SK-N-SH treated with all-trans-retinoic acid at 6 μM for 48 hours (cell line): ENCODE measurements at regions not wholly inside any gene's neighbourhood (a gene's known extent, or its start where the extent isn't known, plus 50 kb on each side); places are given as distances from the start of the nearest gene placed in this dataset.

Experiments
- ATAC-seq: fragments of 200-7000 bp; cut with Tn5 transposase; 3 replicates; pipeline ENCODE4 v1.9.1; 2020; ENCODE audit warnings: mild to moderate bottlenecking, moderate library complexity
- ARNTL ChIP-seq: fragments of 450-650 bp; formaldehyde crosslinking; IDR thresholded peaks from 2 replicates; pipeline ENCODE4 v1.5.0; 2020; ENCODE audit warnings: low read depth, mild to moderate bottlenecking, moderate library complexity, borderline replicate concordance
- BACH2 ChIP-seq: fragments of 250-450 bp; sonication (Bioruptor Pico); IDR thresholded peaks from 2 replicates; pipeline ENCODE4 v1.9.0; 2021; ENCODE audit warnings: mild to moderate bottlenecking, borderline replicate concordance
- CSDC2 ChIP-seq: fragments of 250-450 bp; sonication (Bioruptor Pico); IDR thresholded peaks from 2 replicates; pipeline ENCODE4 v1.5.0; 2020; ENCODE audit warnings: mild to moderate bottlenecking, moderate library complexity
- CSRNP3 ChIP-seq: fragments of 250-450 bp; sonication (Bioruptor Pico); IDR thresholded peaks from 2 replicates; pipeline ENCODE4 v1.5.1; 2021; ENCODE audit warnings: mild to moderate bottlenecking, moderate library complexity
- ESRRG ChIP-seq: fragments of 250-450 bp; sonication (Bioruptor Pico); IDR thresholded peaks from 2 replicates; pipeline ENCODE4 v1.6.1; 2021; ENCODE audit warnings: mild to moderate bottlenecking
- GLIS3 ChIP-seq: fragments of 250-450 bp; sonication (Bioruptor Pico); IDR thresholded peaks from 2 replicates; pipeline ENCODE4 v1.5.0; 2020; ENCODE audit warnings: mild to moderate bottlenecking, moderate library complexity
- ISL1 ChIP-seq: fragments of 250-450 bp; sonication (Bioruptor Pico); IDR thresholded peaks from 2 replicates; pipeline ENCODE4 v2.1.2; 2022; ENCODE audit warnings: mild to moderate bottlenecking, moderate library complexity
- OSR1 ChIP-seq: fragments of 250-450 bp; sonication (Bioruptor Pico); IDR thresholded peaks from 2 replicates; pipeline ENCODE4 v1.8.0; 2022; ENCODE audit warnings: moderate library complexity, mild to moderate bottlenecking, inconsistent platforms
- PATZ1 ChIP-seq: fragments of 250-450 bp; sonication (Bioruptor Pico); IDR thresholded peaks from 2 replicates; pipeline ENCODE4 v1.8.0; 2020; ENCODE audit warnings: mild to moderate bottlenecking, moderate library complexity, borderline replicate concordance
- PPARA ChIP-seq: fragments of 250-450 bp; sonication (Bioruptor Pico); IDR thresholded peaks from 2 replicates; pipeline ENCODE4 v1.5.0; 2020; ENCODE audit warnings: mild to moderate bottlenecking, borderline replicate concordance
- RARB ChIP-seq: fragments of 250-450 bp; sonication (Bioruptor Pico); IDR thresholded peaks from 2 replicates; pipeline ENCODE4 v1.8.0; 2021; ENCODE audit warnings: mild to moderate bottlenecking, moderate library complexity
- SNAI2 ChIP-seq: fragments of 250-450 bp; sonication (Bioruptor Pico); IDR thresholded peaks from 2 replicates; pipeline ENCODE4 v1.5.0; 2020; ENCODE audit warnings: mild to moderate bottlenecking, moderate library complexity
- TCF4 ChIP-seq: fragments of 250-450 bp; sonication (Bioruptor Pico); IDR thresholded peaks from 2 replicates; pipeline ENCODE4 v1.8.0; 2021; ENCODE audit warnings: mild to moderate bottlenecking, moderate library complexity, borderline replicate concordance
- TOX ChIP-seq: fragments of 250-450 bp; sonication (Bioruptor Pico); IDR thresholded peaks from 2 replicates; pipeline ENCODE4 v1.8.0; 2021; ENCODE audit warnings: mild to moderate bottlenecking, moderate library complexity, borderline replicate concordance
- ZC3H10 ChIP-seq: fragments of 250-450 bp; sonication (Bioruptor Pico); IDR thresholded peaks from 2 replicates; pipeline ENCODE4 v1.5.1; 2021; ENCODE audit warnings: mild to moderate bottlenecking, moderate library complexity
- ZFP3 ChIP-seq: fragments of 250-450 bp; sonication (Bioruptor Pico); IDR thresholded peaks from 2 replicates; pipeline ENCODE4 v1.5.0; 2020; ENCODE audit warnings: mild to moderate bottlenecking, moderate library complexity
- ZFP30 ChIP-seq: fragments of 450-650 bp; formaldehyde crosslinking; IDR thresholded peaks from 2 replicates; pipeline ENCODE4 v1.5.0; 2022; ENCODE audit warnings: mild to moderate bottlenecking, moderate library complexity
- ZNF565 ChIP-seq: fragments of 450-650 bp; formaldehyde crosslinking; conservative IDR thresholded peaks from 2 replicates; pipeline ENCODE4 v1.5.0; 2020; ENCODE audit warnings: low read depth, mild to moderate bottlenecking, moderate library complexity
- ZNF70 ChIP-seq: fragments of 450-650 bp; formaldehyde crosslinking; IDR thresholded peaks from 2 replicates; pipeline ENCODE4 v1.5.0; 2020; ENCODE audit warnings: mild to moderate bottlenecking, moderate library complexity
- ZNF8 ChIP-seq: fragments of 450-650 bp; formaldehyde crosslinking; IDR thresholded peaks from 2 replicates; pipeline ENCODE4 v1.5.0; 2020; ENCODE audit warnings: mild to moderate bottlenecking, moderate library complexity
- TF ChIP-seq, protein P1 (sequence below): fragments of 250-450 bp; sonication (Bioruptor Pico); IDR thresholded peaks from 2 replicates; pipeline ENCODE4 v1.5.1; 2020; ENCODE audit warnings: low read depth, mild to moderate bottlenecking, moderate library complexity
- TF ChIP-seq, protein P2 (sequence below): fragments of 250-450 bp; sonication (Bioruptor Pico); IDR thresholded peaks from 2 replicates; pipeline ENCODE4 v1.8.0; 2021; ENCODE audit warnings: low read depth, mild to moderate bottlenecking, moderate library complexity, borderline replicate concordance
- TF ChIP-seq, protein P3 (sequence below): fragments of 250-450 bp; sonication (Bioruptor Pico); IDR thresholded peaks from 2 replicates; pipeline ENCODE4 v1.5.0; 2020; ENCODE audit warnings: mild to moderate bottlenecking, moderate library complexity

- TF ChIP-seq ZNF8 (no peak), OSR1 (CRISPR knock-in tag) (no peak), TOX (CRISPR knock-in tag) (no peak), ISL1 (CRISPR knock-in tag) (no peak), ESRRG (CRISPR knock-in tag) (no peak), CSRNP3 (CRISPR knock-in tag) (no peak), GLIS3 (CRISPR knock-in tag) (no peak), PATZ1 (CRISPR knock-in tag) (no peak), BACH2 (CRISPR knock-in tag) (no peak), ARNTL (CRISPR knock-in tag) (no peak), TCF4 (CRISPR knock-in tag) (no peak), PPARA (CRISPR knock-in tag) (no peak), ZC3H10 (no peak), ZNF70 (CRISPR knock-in tag) (no peak), CSDC2 (no peak), SNAI2 (CRISPR knock-in tag) (no peak)
- TF ChIP-seq, protein P1, sequence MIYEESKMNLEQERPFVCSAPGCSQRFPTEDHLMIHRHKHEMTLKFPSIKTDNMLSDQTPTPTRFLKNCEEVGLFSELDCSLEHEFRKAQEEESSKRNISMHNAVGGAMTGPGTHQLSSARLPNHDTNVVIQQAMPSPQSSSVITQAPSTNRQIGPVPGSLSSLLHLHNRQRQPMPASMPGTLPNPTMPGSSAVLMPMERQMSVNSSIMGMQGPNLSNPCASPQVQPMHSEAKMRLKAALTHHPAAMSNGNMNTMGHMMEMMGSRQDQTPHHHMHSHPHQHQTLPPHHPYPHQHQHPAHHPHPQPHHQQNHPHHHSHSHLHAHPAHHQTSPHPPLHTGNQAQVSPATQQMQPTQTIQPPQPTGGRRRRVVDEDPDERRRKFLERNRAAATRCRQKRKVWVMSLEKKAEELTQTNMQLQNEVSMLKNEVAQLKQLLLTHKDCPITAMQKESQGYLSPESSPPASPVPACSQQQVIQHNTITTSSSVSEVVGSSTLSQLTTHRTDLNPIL (CRISPR knock-in tag) = no peak
- TF ChIP-seq, protein P2, sequence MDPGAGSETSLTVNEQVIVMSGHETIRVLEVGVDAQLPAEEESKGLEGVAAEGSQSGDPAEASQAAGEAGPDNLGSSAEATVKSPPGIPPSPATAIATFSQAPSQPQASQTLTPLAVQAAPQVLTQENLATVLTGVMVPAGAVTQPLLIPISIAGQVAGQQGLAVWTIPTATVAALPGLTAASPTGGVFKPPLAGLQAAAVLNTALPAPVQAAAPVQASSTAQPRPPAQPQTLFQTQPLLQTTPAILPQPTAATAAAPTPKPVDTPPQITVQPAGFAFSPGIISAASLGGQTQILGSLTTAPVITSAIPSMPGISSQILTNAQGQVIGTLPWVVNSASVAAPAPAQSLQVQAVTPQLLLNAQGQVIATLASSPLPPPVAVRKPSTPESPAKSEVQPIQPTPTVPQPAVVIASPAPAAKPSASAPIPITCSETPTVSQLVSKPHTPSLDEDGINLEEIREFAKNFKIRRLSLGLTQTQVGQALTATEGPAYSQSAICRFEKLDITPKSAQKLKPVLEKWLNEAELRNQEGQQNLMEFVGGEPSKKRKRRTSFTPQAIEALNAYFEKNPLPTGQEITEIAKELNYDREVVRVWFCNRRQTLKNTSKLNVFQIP (CRISPR knock-in tag) = no peak
- ATAC-seq = no peak
These were observed 1261.6 kb upstream of the NXPH2 start for GRCh38 chr2:140041811-140042210.

GRCh38 chr2:140041239-140041638 lies 1261.0 kb upstream of the NXPH2 start:
- ATAC-seq = no peak
- TF ChIP-seq ZNF565 (CRISPR knock-in tag) = no peak
- no peak for TF ChIP-seq ZFP3 (CRISPR knock-in tag)
- TF ChIP-seq PPARA (CRISPR knock-in tag) = no peak
- TF ChIP-seq ESRRG (CRISPR knock-in tag) = no peak
- TF ChIP-seq GLIS3 (CRISPR knock-in tag) = no peak
- TF ChIP-seq TCF4 (CRISPR knock-in tag) = no peak
- no peak for TF ChIP-seq BACH2 (CRISPR knock-in tag)
- no peak for TF ChIP-seq ISL1 (CRISPR knock-in tag)
- no peak for TF ChIP-seq ZNF70 (CRISPR knock-in tag)
- TF ChIP-seq ZFP30 (CRISPR knock-in tag) = no peak
- TF ChIP-seq TOX (CRISPR knock-in tag) = no peak
- TF ChIP-seq ZNF8 = no peak
- TF ChIP-seq, protein P3, sequence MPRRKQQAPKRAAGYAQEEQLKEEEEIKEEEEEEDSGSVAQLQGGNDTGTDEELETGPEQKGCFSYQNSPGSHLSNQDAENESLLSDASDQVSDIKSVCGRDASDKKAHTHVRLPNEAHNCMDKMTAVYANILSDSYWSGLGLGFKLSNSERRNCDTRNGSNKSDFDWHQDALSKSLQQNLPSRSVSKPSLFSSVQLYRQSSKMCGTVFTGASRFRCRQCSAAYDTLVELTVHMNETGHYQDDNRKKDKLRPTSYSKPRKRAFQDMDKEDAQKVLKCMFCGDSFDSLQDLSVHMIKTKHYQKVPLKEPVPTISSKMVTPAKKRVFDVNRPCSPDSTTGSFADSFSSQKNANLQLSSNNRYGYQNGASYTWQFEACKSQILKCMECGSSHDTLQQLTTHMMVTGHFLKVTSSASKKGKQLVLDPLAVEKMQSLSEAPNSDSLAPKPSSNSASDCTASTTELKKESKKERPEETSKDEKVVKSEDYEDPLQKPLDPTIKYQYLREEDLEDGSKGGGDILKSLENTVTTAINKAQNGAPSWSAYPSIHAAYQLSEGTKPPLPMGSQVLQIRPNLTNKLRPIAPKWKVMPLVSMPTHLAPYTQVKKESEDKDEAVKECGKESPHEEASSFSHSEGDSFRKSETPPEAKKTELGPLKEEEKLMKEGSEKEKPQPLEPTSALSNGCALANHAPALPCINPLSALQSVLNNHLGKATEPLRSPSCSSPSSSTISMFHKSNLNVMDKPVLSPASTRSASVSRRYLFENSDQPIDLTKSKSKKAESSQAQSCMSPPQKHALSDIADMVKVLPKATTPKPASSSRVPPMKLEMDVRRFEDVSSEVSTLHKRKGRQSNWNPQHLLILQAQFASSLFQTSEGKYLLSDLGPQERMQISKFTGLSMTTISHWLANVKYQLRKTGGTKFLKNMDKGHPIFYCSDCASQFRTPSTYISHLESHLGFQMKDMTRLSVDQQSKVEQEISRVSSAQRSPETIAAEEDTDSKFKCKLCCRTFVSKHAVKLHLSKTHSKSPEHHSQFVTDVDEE (CRISPR knock-in tag) = no peak

DNA sequence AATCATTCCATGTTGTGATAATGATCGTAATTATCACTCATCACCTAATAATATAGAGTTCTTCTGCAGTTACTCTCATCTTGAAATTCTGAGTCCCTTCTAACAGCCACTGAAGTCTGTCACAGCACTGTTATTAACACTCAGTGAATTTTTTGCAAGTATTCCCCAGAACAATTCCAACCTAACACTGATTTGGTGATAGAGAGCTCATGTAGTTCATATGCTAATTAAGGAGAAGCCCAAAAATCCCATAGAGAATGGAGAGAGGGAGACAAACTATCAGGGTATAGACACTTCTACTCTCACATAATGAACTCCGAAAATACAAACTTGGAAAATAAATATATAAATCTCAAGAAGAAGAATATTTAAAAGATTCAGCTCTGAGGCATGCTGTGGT lies 1253.4 kb upstream of the NXPH2 start:
- TF ChIP-seq ESRRG (CRISPR knock-in tag) = no peak
- TF ChIP-seq PPARA (CRISPR knock-in tag) = no peak
- TF ChIP-seq, protein P2 (CRISPR knock-in tag) = no peak
- TF ChIP-seq ARNTL (CRISPR knock-in tag) = no peak
- no peak for TF ChIP-seq RARB (CRISPR knock-in tag)
- no peak for TF ChIP-seq CSRNP3 (CRISPR knock-in tag)
- TF ChIP-seq CSDC2 = no peak
- no peak for TF ChIP-seq ZNF70 (CRISPR knock-in tag)
- TF ChIP-seq PATZ1 (CRISPR knock-in tag) = no peak
- ATAC-seq = no peak
